Suprapubic skin (tissue), 4 donors: ENCODE measurements at regions not wholly inside any gene's neighbourhood (a gene's known extent, or its start where the extent isn't known, plus 50 kb on each side); places are given as distances from the start of the nearest gene placed in this dataset.

Source experiments
- DNase-seq, 2 donors: peaks; one replicate each; pipeline ENCODE4 v3.0.0-alpha.2; 2019; ENCODE audit warnings: low spot score in 2 of 2
- H3K27ac ChIP-seq: fragments of 200-600 bp; sonication (generic); one replicate; pipeline ENCODE4 v1.5.1; 2019
- H3K27me3 ChIP-seq: fragments of 200-600 bp; sonication (generic); one replicate; pipeline ENCODE4 v1.5.1; 2019
- H3K36me3 ChIP-seq: fragments of 200-600 bp; sonication (generic); one replicate; pipeline ENCODE4 v1.5.1; 2019
- H3K4me1 ChIP-seq: fragments of 200-600 bp; sonication (generic); one replicate; pipeline ENCODE4 v1.5.1; 2019
- H3K4me3 ChIP-seq: fragments of 200-600 bp; sonication (generic); one replicate; pipeline ENCODE4 v1.5.1; 2019; ENCODE audit warnings: mild to moderate bottlenecking
- H3K9me3 ChIP-seq: fragments of 200-600 bp; sonication (generic); one replicate; pipeline ENCODE4 v1.5.1; 2019
- EP300 ChIP-seq: sonication (generic); formaldehyde crosslinking; IDR thresholded peaks from one replicate; pipeline ENCODE4 v1.6.1; 2017; ENCODE audit warnings: antibody characterized with exemption
- POLR2A ChIP-seq, 2 donors: fragments of 450-650 bp; IDR thresholded peaks; one replicate each; pipeline ENCODE4 v1.6.1; 2017; ENCODE audit warnings: antibody characterized with exemption in 2 of 2, mild to moderate bottlenecking in 2 of 2, moderate library complexity in 2 of 2
- POLR2AphosphoS5 ChIP-seq, 3 donors: sonication (generic); formaldehyde crosslinking; IDR thresholded peaks; one replicate each; pipeline ENCODE4 v1.6.1; 2017; ENCODE audit warnings: antibody characterized with exemption in 3 of 3
- WGBS: methylation state at CpG from one replicate; pipeline ENCODE4 v1.1.5; 2018; 5-methylcytosine and 5-hydroxymethylcytosine counted together
- TF ChIP-seq, protein P1 (sequence below), 2 donors: fragments of 200-600 bp in 1 of 2; fragments of 450-650 bp in 1 of 2; sonication (generic) in 1 of 2; IDR thresholded peaks; one replicate each; pipeline ENCODE4 v1.5.1; 2016 to 2019; ENCODE audit warnings: antibody characterized with exemption in 2 of 2, mild to moderate bottlenecking in 1 of 2, moderate library complexity in 1 of 2

- H3K4me1 ChIP-seq: no peaks in the 10 kb centered on the region
- H3K27me3 ChIP-seq: no peaks in the 10 kb centered on the region
- no peaks in the 10 kb centered on the region for H3K9me3 ChIP-seq
- no peak for DNase-seq
- 92% methylated on average over 5 of the region's 5 CpGs for WGBS
- no peak for TF ChIP-seq POLR2A (IDR thresholded peaks at IDR 0.05)
- H3K36me3 ChIP-seq: no peaks in the 10 kb centered on the region
- H3K27ac ChIP-seq: no peak overlapping the region
- no peak overlapping the region for H3K4me3 ChIP-seq
Measured at GRCh38 chr2:106969777-106970176, 83.8 kb upstream of the ST6GAL2 start.

GRCh38 chr2:106970471-106971261 is 84.7 kb upstream of the ST6GAL2 start:
- Histone ChIP-seq H3K4me1 (no peaks in the 10 kb centered on the region), H3K9me3 (no peaks in the 10 kb centered on the region), H3K4me3 (no peak overlapping the region), H3K27ac (no peak overlapping the region), H3K36me3 (no peaks in the 10 kb centered on the region), H3K27me3 (no peaks in the 10 kb centered on the region)
- DNase-seq: no peak
- 82% methylated on average over 5 of the region's 5 CpGs for WGBS
- TF ChIP-seq EP300: no peak
- TF ChIP-seq POLR2AphosphoS5 (IDR thresholded peaks at IDR 0.05): no peak
- TF ChIP-seq POLR2A (IDR thresholded peaks at IDR 0.05): no peak
- TF ChIP-seq, protein P1, sequence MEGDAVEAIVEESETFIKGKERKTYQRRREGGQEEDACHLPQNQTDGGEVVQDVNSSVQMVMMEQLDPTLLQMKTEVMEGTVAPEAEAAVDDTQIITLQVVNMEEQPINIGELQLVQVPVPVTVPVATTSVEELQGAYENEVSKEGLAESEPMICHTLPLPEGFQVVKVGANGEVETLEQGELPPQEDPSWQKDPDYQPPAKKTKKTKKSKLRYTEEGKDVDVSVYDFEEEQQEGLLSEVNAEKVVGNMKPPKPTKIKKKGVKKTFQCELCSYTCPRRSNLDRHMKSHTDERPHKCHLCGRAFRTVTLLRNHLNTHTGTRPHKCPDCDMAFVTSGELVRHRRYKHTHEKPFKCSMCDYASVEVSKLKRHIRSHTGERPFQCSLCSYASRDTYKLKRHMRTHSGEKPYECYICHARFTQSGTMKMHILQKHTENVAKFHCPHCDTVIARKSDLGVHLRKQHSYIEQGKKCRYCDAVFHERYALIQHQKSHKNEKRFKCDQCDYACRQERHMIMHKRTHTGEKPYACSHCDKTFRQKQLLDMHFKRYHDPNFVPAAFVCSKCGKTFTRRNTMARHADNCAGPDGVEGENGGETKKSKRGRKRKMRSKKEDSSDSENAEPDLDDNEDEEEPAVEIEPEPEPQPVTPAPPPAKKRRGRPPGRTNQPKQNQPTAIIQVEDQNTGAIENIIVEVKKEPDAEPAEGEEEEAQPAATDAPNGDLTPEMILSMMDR (IDR thresholded peaks at IDR 0.05): no peak

DNA sequence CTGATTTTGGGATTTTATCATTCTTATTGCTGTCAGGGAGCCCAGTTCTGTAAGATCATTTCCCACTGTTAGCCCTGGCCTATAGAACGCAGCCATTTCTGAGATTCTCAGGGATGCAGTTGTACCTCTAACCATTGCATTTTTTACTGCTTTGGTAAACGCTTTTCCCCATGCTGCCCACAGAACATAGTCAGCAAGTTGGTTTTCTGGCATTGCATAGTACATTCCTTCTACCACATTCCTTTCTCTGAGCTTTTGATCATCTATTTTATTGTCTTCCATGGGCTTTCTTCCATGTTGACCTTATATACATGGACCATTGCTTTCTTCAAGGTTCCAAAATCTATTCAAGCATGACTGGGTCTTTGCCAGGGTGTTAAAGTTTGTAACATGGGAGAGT is 86.8 kb upstream of the ST6GAL2 start:
- Histone ChIP-seq H3K4me3 (no peak overlapping the region), H3K27me3 (no peaks in the 10 kb centered on the region), H3K9me3 (no peaks in the 10 kb centered on the region), H3K27ac (no peak overlapping the region), H3K4me1 (no peaks in the 10 kb centered on the region), H3K36me3 (no peaks in the 10 kb centered on the region)
- WGBS: 82% methylated on average over 2 of the region's 2 CpGs
- DNase-seq: no peak
- TF ChIP-seq EP300: no peak
- no peak for TF ChIP-seq POLR2A (IDR thresholded peaks at IDR 0.05)
- no peak for TF ChIP-seq POLR2AphosphoS5 (IDR thresholded peaks at IDR 0.05)
- TF ChIP-seq, protein P1 (IDR thresholded peaks at IDR 0.05): no peak

DNA sequence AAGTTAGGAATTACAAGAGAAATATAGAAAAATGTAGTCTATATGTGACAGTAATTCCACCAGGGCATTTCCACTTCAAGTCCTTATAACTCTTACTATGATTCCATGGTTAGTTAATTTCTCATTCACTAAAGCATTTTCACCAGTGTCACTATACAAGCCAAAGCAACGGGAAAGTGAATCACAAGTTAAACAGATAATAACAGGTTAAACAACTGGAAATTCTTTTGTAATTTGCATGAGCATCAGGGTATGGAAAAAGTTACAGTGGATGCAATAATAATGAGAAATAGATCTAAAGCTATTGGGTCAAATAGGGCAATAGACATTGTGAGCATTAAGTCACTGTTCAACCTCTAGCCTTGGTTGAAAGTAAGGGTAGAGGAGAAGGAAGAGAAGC is 88.9 kb upstream of the ST6GAL2 start:
- H3K36me3 ChIP-seq: no peaks in the 10 kb centered on the region
- H3K27me3 ChIP-seq: no peaks in the 10 kb centered on the region
- H3K4me3 ChIP-seq: no peak overlapping the region
- no peaks in the 10 kb centered on the region for H3K9me3 ChIP-seq
- no peaks in the 10 kb centered on the region for H3K4me1 ChIP-seq
- no peak for TF ChIP-seq POLR2A (IDR thresholded peaks at IDR 0.05)
- TF ChIP-seq, protein P1 (IDR thresholded peaks at IDR 0.05): no peak
- no peak for TF ChIP-seq POLR2AphosphoS5 (IDR thresholded peaks at IDR 0.05)
- no peak for TF ChIP-seq EP300
- no peak for DNase-seq
- 71% methylated on average over 1 of the region's 1 CpG for WGBS
- no peak overlapping the region for H3K27ac ChIP-seq

GRCh38 chr2:106975641-106976040 is 89.7 kb upstream of the ST6GAL2 start:
- Histone ChIP-seq H3K36me3 (no peaks in the 10 kb centered on the region), H3K4me1 (no peaks in the 10 kb centered on the region), H3K27ac (no peak overlapping the region), H3K27me3 (no peaks in the 10 kb centered on the region), H3K4me3 (no peak overlapping the region), H3K9me3 (no peaks in the 10 kb centered on the region)
- TF ChIP-seq POLR2A (IDR thresholded peaks at IDR 0.05): no peak
- TF ChIP-seq, protein P1 (IDR thresholded peaks at IDR 0.05): no peak
- DNase-seq: no peak
- WGBS: 73% methylated on average over 1 of the region's 1 CpG

DNA sequence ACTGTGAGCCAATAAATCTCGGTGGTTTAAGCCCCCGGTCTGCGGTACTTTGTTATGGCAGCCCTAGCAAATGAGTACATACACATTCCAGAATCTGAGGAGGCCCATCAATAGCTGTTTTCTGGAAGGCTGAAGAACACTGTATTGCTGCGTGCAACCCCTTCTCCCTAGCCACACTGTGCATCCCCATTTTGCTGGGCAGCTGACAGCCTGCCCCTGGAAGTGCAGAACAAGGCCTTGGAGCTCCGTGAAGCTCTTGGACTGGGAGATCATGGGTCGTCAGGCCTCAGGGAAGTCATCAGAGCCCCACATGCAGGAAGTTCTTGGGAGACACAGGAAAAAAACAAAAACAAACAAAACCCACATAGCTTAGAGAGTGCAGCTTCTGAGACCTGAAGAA is 90.6 kb upstream of the ST6GAL2 start:
- Histone ChIP-seq H3K4me3 (no peak overlapping the region), H3K9me3 (no peaks in the 10 kb centered on the region), H3K27ac (no peak overlapping the region), H3K36me3 (no peaks in the 10 kb centered on the region), H3K4me1 (no peaks in the 10 kb centered on the region), H3K27me3 (no peaks in the 10 kb centered on the region)
- WGBS: 79% methylated on average over 6 of the region's 6 CpGs
- DNase-seq: no peak
- TF ChIP-seq, protein P1 (IDR thresholded peaks at IDR 0.05): no peak
- TF ChIP-seq POLR2AphosphoS5 (IDR thresholded peaks at IDR 0.05) (no peak), EP300 (no peak), POLR2A (IDR thresholded peaks at IDR 0.05) (no peak)
